ENCODE measurements at regions not wholly inside any gene's neighbourhood (a gene's known extent, or its start where the extent isn't known, plus 50 kb on each side); places are given as distances from the start of the nearest gene placed in this dataset.
A peak's percentile ranks its signal among the peaks of the same experiment; 100 is the strongest.

DNA sequence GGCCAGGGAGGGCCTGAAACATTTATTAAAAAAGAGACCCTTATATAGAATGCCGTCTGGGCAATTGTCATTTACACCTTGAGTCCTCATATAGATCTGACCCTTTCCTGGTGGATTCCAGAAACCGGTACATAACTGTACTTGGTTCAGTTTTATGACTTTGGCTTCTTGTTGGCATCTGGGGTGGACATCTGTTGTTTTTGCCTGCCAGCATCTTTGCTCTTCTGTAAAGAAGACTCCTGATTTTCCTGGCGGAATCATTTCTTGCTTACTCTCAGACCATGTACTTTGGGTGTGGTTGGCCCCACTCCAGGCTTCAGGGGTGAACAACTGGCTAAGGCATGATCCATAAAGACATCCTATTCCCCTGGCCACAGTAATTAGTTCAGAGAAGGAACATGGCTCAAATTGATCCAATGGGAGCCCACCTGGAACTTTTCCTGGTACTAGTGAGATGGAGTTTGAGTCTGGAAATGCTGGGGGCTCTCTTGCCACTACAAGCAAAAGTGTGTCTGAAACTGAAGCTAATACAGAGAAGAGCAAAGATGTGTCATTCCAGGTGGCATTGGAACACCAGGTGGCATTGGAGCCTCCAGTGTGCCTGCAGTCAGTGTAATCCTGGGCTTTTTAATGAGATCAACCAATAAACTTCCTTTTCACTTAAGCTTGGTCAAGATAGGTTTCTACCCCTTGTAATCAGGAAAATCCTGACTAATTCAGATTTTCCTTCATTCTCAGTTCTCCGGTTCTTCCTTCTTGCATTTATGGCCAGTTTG, 332.5 kb upstream of the CAMK1G start:
- Mint-ChIP-seq H3K27me3 (ENCODE audit: insufficient read depth, low read depth, poor library complexity) (no peaks in the 10 kb centered on the region), H3K4me1 (peaks cover 29% of the 10 kb centered on the region), H3K4me3 (no peak overlapping the region), H3K9me3 (no peaks in the 10 kb centered on the region; the same call in 2 of the 3 replicates), H3K36me3 (ENCODE audit: low read depth) (no peaks in the 10 kb centered on the region), H3K27ac (no peak overlapping the region)
- Histone ChIP-seq H3F3A (replicated peaks; ENCODE audit: low read depth) (no peaks in the 10 kb centered on the region), H3K4me2 (no peak overlapping the region), H3K36me3 (ENCODE audit: insufficient read depth) (no peaks in the 10 kb centered on the region; the same call in 1 of the 2 replicates), H3K9me2 (ENCODE audit: insufficient read depth) (0 out of 2 replicates have a peak, but pooled peaks cover 10% of the 10 kb centered on the region), H3K4me1 (ENCODE audit: insufficient read depth) (peaks cover 33% of the 10 kb centered on the region), H4K20me1 (replicated peaks; ENCODE audit: insufficient read depth) (no peaks in the 10 kb centered on the region), H3K27ac (ENCODE audit: low read depth) (no peak overlapping the region), H3K4me3 (no peak overlapping the region), H3K79me2 (replicated peaks; ENCODE audit: insufficient read depth) (no peaks in the 10 kb centered on the region), H2AFZ (0 out of 2 replicates have a peak overlapping the region, but pooled peaks have one; percentile 78), H3K27me3 (ENCODE audit: insufficient read depth) (no peaks in the 10 kb centered on the region)
- no peak for ATAC-seq
- TF ChIP-seq EZH2phosphoT487 (IDR thresholded peaks at IDR 0.05; ENCODE audit: unreplicated experiment): no peak
- TF ChIP-seq CREB1 (CRISPR knock-in tag; IDR thresholded peaks at IDR 0.05; ENCODE audit: low read depth): no peak
- TF ChIP-seq JUNB (IDR thresholded peaks at IDR 0.05; ENCODE audit: unreplicated experiment): no peak
- TF ChIP-seq, protein P1, sequence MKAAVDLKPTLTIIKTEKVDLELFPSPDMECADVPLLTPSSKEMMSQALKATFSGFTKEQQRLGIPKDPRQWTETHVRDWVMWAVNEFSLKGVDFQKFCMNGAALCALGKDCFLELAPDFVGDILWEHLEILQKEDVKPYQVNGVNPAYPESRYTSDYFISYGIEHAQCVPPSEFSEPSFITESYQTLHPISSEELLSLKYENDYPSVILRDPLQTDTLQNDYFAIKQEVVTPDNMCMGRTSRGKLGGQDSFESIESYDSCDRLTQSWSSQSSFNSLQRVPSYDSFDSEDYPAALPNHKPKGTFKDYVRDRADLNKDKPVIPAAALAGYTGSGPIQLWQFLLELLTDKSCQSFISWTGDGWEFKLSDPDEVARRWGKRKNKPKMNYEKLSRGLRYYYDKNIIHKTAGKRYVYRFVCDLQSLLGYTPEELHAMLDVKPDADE (IDR thresholded peaks at IDR 0.05): no peak
- TF ChIP-seq, protein P2, sequence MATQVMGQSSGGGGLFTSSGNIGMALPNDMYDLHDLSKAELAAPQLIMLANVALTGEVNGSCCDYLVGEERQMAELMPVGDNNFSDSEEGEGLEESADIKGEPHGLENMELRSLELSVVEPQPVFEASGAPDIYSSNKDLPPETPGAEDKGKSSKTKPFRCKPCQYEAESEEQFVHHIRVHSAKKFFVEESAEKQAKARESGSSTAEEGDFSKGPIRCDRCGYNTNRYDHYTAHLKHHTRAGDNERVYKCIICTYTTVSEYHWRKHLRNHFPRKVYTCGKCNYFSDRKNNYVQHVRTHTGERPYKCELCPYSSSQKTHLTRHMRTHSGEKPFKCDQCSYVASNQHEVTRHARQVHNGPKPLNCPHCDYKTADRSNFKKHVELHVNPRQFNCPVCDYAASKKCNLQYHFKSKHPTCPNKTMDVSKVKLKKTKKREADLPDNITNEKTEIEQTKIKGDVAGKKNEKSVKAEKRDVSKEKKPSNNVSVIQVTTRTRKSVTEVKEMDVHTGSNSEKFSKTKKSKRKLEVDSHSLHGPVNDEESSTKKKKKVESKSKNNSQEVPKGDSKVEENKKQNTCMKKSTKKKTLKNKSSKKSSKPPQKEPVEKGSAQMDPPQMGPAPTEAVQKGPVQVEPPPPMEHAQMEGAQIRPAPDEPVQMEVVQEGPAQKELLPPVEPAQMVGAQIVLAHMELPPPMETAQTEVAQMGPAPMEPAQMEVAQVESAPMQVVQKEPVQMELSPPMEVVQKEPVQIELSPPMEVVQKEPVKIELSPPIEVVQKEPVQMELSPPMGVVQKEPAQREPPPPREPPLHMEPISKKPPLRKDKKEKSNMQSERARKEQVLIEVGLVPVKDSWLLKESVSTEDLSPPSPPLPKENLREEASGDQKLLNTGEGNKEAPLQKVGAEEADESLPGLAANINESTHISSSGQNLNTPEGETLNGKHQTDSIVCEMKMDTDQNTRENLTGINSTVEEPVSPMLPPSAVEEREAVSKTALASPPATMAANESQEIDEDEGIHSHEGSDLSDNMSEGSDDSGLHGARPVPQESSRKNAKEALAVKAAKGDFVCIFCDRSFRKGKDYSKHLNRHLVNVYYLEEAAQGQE (IDR thresholded peaks at IDR 0.05; ENCODE audit: unreplicated experiment): no peak
- DNase-seq (ENCODE audit: low spot score): no peak

DNA sequence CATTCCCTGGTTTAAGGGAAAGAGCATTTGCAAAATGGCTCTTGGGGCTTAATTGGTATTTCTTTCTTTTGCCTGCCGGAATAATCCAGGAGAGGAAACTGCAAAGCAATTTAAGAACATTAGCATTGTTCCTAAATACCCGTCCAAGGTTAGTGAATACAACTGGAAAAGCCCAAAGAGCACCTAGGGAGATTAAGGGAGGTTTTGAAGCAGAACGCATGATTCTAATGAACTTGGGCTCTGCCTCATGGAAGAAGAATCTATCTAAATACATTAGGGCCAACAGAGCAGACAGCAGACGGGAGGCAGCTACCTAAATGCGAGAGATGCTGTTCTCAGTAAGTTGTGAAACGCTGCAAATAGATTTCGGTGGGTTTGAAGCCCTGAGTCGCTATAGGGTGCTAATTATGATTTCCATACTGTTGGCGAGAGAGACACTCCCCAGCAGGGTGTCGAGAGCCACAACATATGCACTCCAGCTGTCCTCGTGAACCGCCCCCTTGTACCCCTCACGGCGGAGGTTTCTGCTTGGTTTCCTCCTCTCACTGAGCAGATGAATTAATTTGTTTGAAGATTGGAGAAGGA, 326.7 kb upstream of the CAMK1G start:
- Histone ChIP-seq H3K4me3 (no peak overlapping the region), H3K36me3 (ENCODE audit: insufficient read depth) (no peaks in the 10 kb centered on the region; the same call in 1 of the 2 replicates), H3K9me2 (ENCODE audit: insufficient read depth) (0 out of 2 replicates have a peak, but pooled peaks cover 3% of the 10 kb centered on the region), H3K4me1 (ENCODE audit: insufficient read depth) (no peaks in the 10 kb centered on the region), H4K20me1 (replicated peaks; ENCODE audit: insufficient read depth) (no peaks in the 10 kb centered on the region), H3K79me2 (replicated peaks; ENCODE audit: insufficient read depth) (no peaks in the 10 kb centered on the region), H3K4me2 (no peak overlapping the region), H3F3A (replicated peaks; ENCODE audit: low read depth) (no peaks in the 10 kb centered on the region), H3K27me3 (ENCODE audit: insufficient read depth) (no peaks in the 10 kb centered on the region), H2AFZ (no peak overlapping the region), H3K27ac (ENCODE audit: low read depth) (no peak overlapping the region)
- TF ChIP-seq ZNF114 (CRISPR knock-in tag; IDR thresholded peaks at IDR 0.05): no peak
- Mint-ChIP-seq H3K27ac (no peak overlapping the region), H3K9me3 (peaks cover 34% of the 10 kb centered on the region), H3K4me1 (no peaks in the 10 kb centered on the region), H3K27me3 (ENCODE audit: insufficient read depth, low read depth, poor library complexity) (no peaks in the 10 kb centered on the region), H3K4me3 (no peak overlapping the region), H3K36me3 (ENCODE audit: low read depth) (peaks cover 26% of the 10 kb centered on the region)
- DNase-seq (ENCODE audit: low spot score) (no peak), ATAC-seq (no peak)

All from GM23338 (cell line).